HEK293 (cell line): ENCODE measurements at regions not wholly inside any gene's neighbourhood (a gene's known extent, or its start where the extent isn't known, plus 50 kb on each side); places are given as distances from the start of the nearest gene placed in this dataset.

Experiments used
- CTCF ChIA-PET: fragments of 350-600 bp; formaldehyde crosslinking; extraction: SDS; loops from one replicate; lab custom pipeline; 2021; ENCODE audit warnings: antibody characterized with exemption; lab: Yijun Ruan, JAX
- POLR2A ChIA-PET: fragments of 300-600 bp; formaldehyde crosslinking; extraction: SDS; loops from one replicate; lab custom pipeline; 2020; ENCODE audit warnings: antibody characterized with exemption, inconsistent platforms; lab: Yijun Ruan, JAX
- H3K27ac ChIP-seq: fragments of 200-500 bp; sonication (Bioruptor generic); 2 replicates; pipeline ENCODE4 v1.5.1; 2014; ENCODE audit warnings: low read depth, low read length, control low read depth, inconsistent platforms; ENCODE audit errors: extremely low read depth
- H3K36me3 ChIP-seq, 2 experiments: fragments of 200-500 bp in 1 of 2; sonication (Bioruptor generic) in 1 of 2; 1 replicate in 1 of 2; 2 replicates in 1 of 2; pipeline ENCODE4 v1.5.1; 2014 to 2017; ENCODE audit warnings: inconsistent platforms in 2 of 2, low read length in 2 of 2; ENCODE audit not compliant: control insufficient read depth in 2 of 2, insufficient read depth in 1 of 2
- H3K4me1 ChIP-seq: fragments of 200-500 bp; sonication (Bioruptor generic); 2 replicates; pipeline ENCODE4 v1.5.1; 2014; ENCODE audit warnings: mild to moderate bottlenecking, low read length, inconsistent platforms; ENCODE audit not compliant: control insufficient read depth, insufficient read depth
- H3K4me3 ChIP-seq: 2 replicates; pipeline ENCODE4 v1.5.1; 2011; ENCODE audit warnings: low read depth, mild to moderate bottlenecking, control low read depth, low read length, moderate library complexity
- H3K9me3 ChIP-seq: fragments of 200-500 bp; sonication (Bioruptor generic); 2 replicates; pipeline ENCODE4 v1.5.1; 2014; ENCODE audit warnings: low read depth, low read length, inconsistent platforms; ENCODE audit not compliant: control insufficient read depth, insufficient read depth
- EGR2 ChIP-seq: fragments of 450-650 bp; formaldehyde crosslinking; IDR thresholded peaks from 2 replicates; pipeline ENCODE4 v1.5.1; 2016; ENCODE audit warnings: low read depth, missing biosample characterization, missing genetic modification characterization
- GFI1B ChIP-seq: fragments of 450-650 bp; formaldehyde crosslinking; IDR thresholded peaks from 2 replicates; pipeline ENCODE4 v1.5.1; 2016; ENCODE audit warnings: missing biosample characterization, missing genetic modification characterization
- GLI2 ChIP-seq: fragments of 450-650 bp; formaldehyde crosslinking; IDR thresholded peaks from 2 replicates; pipeline ENCODE4; 2017; ENCODE audit warnings: missing biosample characterization, missing genetic modification characterization, low read depth, borderline replicate concordance
- GLIS1 ChIP-seq: fragments of 450-650 bp; formaldehyde crosslinking; IDR thresholded peaks from 2 replicates; pipeline ENCODE4 v1.5.1; 2016; ENCODE audit warnings: missing biosample characterization, missing genetic modification characterization
- HOXA7 ChIP-seq: sonication (generic); formaldehyde crosslinking; IDR thresholded peaks from 2 replicates; pipeline ENCODE4 v1.8.1; 2022; ENCODE audit warnings: missing genetic modification reagents, borderline replicate concordance
- HOXC10 ChIP-seq: sonication (generic); formaldehyde crosslinking; IDR thresholded peaks from 2 replicates; pipeline ENCODE4 v1.8.1; 2023; ENCODE audit warnings: mild to moderate bottlenecking, missing genetic modification reagents
- PRDM6 ChIP-seq: fragments of 450-650 bp; formaldehyde crosslinking; IDR thresholded peaks from 2 replicates; pipeline ENCODE4 v1.5.1; 2017; ENCODE audit warnings: missing biosample characterization, missing genetic modification characterization
- YY1 ChIP-seq: fragments of 450-650 bp; formaldehyde crosslinking; IDR thresholded peaks from 2 replicates; pipeline ENCODE4 v1.5.1; 2018; ENCODE audit warnings: missing biosample characterization, missing genetic modification characterization
- ZBTB48 ChIP-seq: fragments of 450-650 bp; formaldehyde crosslinking; IDR thresholded peaks from 2 replicates; pipeline ENCODE4 v1.5.1; 2016; ENCODE audit warnings: missing biosample characterization, missing genetic modification characterization
- ZFP41 ChIP-seq: fragments of 450-650 bp; formaldehyde crosslinking; IDR thresholded peaks from 2 replicates; pipeline ENCODE4 v1.5.1; 2016; ENCODE audit warnings: missing biosample characterization, missing genetic modification characterization, borderline replicate concordance
- ZNF112 ChIP-seq: fragments of 450-650 bp; formaldehyde crosslinking; IDR thresholded peaks from 2 replicates; pipeline ENCODE4 v1.5.0; 2017; ENCODE audit warnings: missing biosample characterization, missing genetic modification characterization
- ZNF114 ChIP-seq: fragments of 450-650 bp; formaldehyde crosslinking; IDR thresholded peaks from 2 replicates; pipeline ENCODE4 v1.5.0; 2017; ENCODE audit warnings: missing biosample characterization, missing genetic modification characterization
- ZNF157 ChIP-seq: fragments of 450-650 bp; formaldehyde crosslinking; IDR thresholded peaks from 2 replicates; pipeline ENCODE4 v1.5.1; 2016; ENCODE audit warnings: missing biosample characterization, missing genetic modification characterization
- ZNF202 ChIP-seq: fragments of 450-650 bp; formaldehyde crosslinking; IDR thresholded peaks from 2 replicates; pipeline ENCODE4 v1.5.1; 2016; ENCODE audit warnings: missing biosample characterization, missing genetic modification characterization, borderline replicate concordance
- ZNF302 ChIP-seq: fragments of 450-650 bp; formaldehyde crosslinking; IDR thresholded peaks from 2 replicates; pipeline ENCODE4 v1.5.1; 2016; ENCODE audit warnings: missing biosample characterization, missing genetic modification characterization, low read depth
- ZNF48 ChIP-seq: fragments of 450-650 bp; formaldehyde crosslinking; IDR thresholded peaks from 2 replicates; pipeline ENCODE4 v1.5.1; 2016; ENCODE audit warnings: missing biosample characterization, missing genetic modification characterization
- ZNF510 ChIP-seq: fragments of 450-650 bp; formaldehyde crosslinking; IDR thresholded peaks from 2 replicates; pipeline ENCODE4 v1.5.1; 2018; ENCODE audit warnings: mild to moderate bottlenecking, missing genetic modification characterization, missing biosample characterization; ENCODE audit not compliant: insufficient replicate concordance
- ZNF514 ChIP-seq: fragments of 450-650 bp; formaldehyde crosslinking; IDR thresholded peaks from 2 replicates; pipeline ENCODE4 v1.5.1; 2016; ENCODE audit warnings: missing biosample characterization, missing genetic modification characterization
- ZNF670 ChIP-seq: fragments of 450-650 bp; formaldehyde crosslinking; IDR thresholded peaks from 2 replicates; pipeline ENCODE4 v1.5.1; 2016; ENCODE audit warnings: missing biosample characterization, missing genetic modification characterization, low read depth
- ZNF701 ChIP-seq: fragments of 450-650 bp; formaldehyde crosslinking; IDR thresholded peaks from 2 replicates; pipeline ENCODE4 v1.5.1; 2016; ENCODE audit warnings: missing biosample characterization, missing genetic modification characterization
- ZNF704 ChIP-seq: fragments of 450-650 bp; formaldehyde crosslinking; IDR thresholded peaks from 2 replicates; pipeline ENCODE4 v1.5.1; 2016; ENCODE audit warnings: missing biosample characterization, missing genetic modification characterization
- ZNF776 ChIP-seq: fragments of 450-650 bp; formaldehyde crosslinking; IDR thresholded peaks from 2 replicates; pipeline ENCODE4 v1.5.0; 2017; ENCODE audit warnings: missing biosample characterization, missing genetic modification characterization, borderline replicate concordance
- ZNF777 ChIP-seq: fragments of 450-650 bp; formaldehyde crosslinking; IDR thresholded peaks from 2 replicates; pipeline ENCODE4 v1.5.1; 2017; ENCODE audit warnings: missing biosample characterization, missing genetic modification characterization, borderline replicate concordance
- ZNF837 ChIP-seq: fragments of 450-650 bp; formaldehyde crosslinking; IDR thresholded peaks from 2 replicates; pipeline ENCODE4 v1.5.1; 2016; ENCODE audit warnings: missing biosample characterization, missing genetic modification characterization
- TF ChIP-seq, protein P1 (sequence below): fragments of 450-650 bp; formaldehyde crosslinking; IDR thresholded peaks from 2 replicates; pipeline ENCODE4 v1.5.1; 2016; ENCODE audit warnings: missing biosample characterization, missing genetic modification characterization
- TF ChIP-seq, protein P2 (sequence below): fragments of 450-650 bp; formaldehyde crosslinking; IDR thresholded peaks from 2 replicates; pipeline ENCODE4 v1.5.1; 2016; ENCODE audit warnings: missing biosample characterization, missing genetic modification characterization, low read depth

DNA sequence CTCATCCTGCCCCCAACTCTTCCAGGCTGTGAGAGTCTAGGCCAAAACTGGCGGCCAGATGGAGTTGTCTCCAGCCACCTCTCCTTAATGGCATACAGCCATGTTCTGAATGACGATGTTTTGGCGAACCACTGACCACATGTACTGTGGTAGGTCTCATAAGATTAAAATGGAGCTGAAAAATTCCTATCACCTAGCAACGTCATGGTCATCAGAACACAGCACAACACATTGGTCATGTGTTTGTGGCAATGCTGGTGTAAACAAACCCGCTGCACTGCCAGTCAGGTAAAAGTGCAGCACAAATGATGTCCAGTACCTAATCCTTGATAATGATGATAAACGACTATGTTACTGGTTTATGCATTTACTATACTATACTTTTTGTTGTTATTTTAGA, 290.0 kb upstream of the MKI67 start:
- Histone ChIP-seq H3K27ac (no peak overlapping the region), H3K36me3 (no peaks in the 10 kb centered on the region), H3K9me3 (no peaks in the 10 kb centered on the region), H3K4me1 (no peaks in the 10 kb centered on the region), H3K4me3 (no peak overlapping the region)
- CTCF ChIA-PET = interaction anchor here (0.6 to 1.1 kb wide), 2 partner anchors 13 to 204 kb away, joined by 3 read pairs; no protein-coding TSS in a partner anchor
- TF ChIP-seq ZNF514 (tag by site-specific recombination) (no peak), ZNF777 (tag by site-specific recombination) (no peak), ZNF157 (tag by site-specific recombination) (no peak), ZNF776 (no peak), HOXA7 (CRISPR knock-in tag) (no peak), ZNF704 (tag by site-specific recombination) (no peak), YY1 (tag by site-specific recombination) (no peak), ZNF114 (tag by site-specific recombination) (no peak), ZBTB48 (tag by site-specific recombination) (no peak), ZNF202 (tag by site-specific recombination) (no peak), ZNF112 (tag by site-specific recombination) (no peak), ZFP41 (tag by site-specific recombination) (no peak), GFI1B (tag by site-specific recombination) (no peak), GLI2 (tag by site-specific recombination) (no peak)
- TF ChIP-seq, protein P1, sequence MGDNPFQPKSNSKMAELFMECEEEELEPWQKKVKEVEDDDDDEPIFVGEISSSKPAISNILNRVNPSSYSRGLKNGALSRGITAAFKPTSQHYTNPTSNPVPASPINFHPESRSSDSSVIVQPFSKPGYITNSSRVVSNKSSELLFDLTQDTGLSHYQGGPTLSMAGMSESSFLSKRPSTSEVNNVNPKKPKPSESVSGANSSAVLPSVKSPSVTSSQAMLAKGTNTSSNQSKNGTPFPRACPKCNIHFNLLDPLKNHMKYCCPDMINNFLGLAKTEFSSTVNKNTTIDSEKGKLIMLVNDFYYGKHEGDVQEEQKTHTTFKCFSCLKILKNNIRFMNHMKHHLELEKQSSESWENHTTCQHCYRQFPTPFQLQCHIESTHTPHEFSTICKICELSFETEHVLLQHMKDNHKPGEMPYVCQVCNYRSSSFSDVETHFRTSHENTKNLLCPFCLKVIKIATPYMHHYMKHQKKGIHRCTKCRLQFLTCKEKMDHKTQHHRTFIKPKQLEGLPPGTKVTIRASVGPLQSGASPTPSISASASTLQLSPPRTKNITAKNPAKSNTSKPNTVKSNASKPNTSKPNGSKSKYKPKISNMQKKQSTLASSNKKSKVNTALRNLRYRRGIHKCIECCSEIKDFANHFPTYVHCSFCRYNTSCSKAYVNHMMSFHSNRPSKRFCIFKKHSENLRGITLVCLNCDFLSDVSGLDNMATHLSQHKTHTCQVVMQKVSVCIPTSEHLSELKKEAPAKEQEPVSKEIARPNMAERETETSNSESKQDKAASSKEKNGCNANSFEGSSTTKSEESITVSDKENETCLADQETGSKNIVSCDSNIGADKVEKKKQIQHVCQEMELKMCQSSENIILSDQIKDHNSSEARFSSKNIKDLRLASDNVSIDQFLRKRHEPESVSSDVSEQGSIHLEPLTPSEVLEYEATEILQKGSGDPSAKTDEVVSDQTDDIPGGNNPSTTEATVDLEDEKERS (tag by site-specific recombination) = no peak
- TF ChIP-seq, protein P2, sequence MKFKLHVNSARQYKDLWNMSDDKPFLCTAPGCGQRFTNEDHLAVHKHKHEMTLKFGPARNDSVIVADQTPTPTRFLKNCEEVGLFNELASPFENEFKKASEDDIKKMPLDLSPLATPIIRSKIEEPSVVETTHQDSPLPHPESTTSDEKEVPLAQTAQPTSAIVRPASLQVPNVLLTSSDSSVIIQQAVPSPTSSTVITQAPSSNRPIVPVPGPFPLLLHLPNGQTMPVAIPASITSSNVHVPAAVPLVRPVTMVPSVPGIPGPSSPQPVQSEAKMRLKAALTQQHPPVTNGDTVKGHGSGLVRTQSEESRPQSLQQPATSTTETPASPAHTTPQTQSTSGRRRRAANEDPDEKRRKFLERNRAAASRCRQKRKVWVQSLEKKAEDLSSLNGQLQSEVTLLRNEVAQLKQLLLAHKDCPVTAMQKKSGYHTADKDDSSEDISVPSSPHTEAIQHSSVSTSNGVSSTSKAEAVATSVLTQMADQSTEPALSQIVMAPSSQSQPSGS = no peak
- POLR2A ChIA-PET = no interaction called here

DNA sequence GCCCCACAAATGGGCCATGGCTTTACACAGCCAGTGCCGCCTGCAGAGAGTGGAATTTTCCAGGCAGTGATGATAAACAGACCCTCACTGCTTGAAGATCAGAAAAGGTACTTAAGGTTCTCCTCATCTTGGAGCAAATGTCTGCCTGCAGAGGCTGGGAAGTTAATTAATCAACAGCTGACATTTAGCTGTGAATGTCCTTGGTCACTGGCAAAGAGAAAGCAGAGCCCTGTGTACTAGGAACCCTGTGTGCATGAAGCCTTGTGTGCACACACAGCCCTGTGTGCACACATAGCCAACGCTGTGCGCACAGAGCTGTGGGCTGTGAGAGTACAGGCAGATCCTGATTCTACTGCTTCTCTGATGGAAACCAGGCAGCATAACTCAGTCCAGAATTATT, 291.6 kb upstream of the MKI67 start:
- Histone ChIP-seq H3K36me3 (no peaks in the 10 kb centered on the region), H3K9me3 (no peaks in the 10 kb centered on the region), H3K4me1 (no peaks in the 10 kb centered on the region), H3K4me3 (no peak overlapping the region), H3K27ac (no peak overlapping the region)
- CTCF ChIA-PET = interaction anchor here (0.7 kb wide), 1 partner anchor 236 kb away, joined by 3 read pairs; no protein-coding TSS in a partner anchor
- POLR2A ChIA-PET = no interaction called here
- TF ChIP-seq ZNF510 (no peak), EGR2 (tag by site-specific recombination) (no peak), ZNF701 (tag by site-specific recombination) (no peak), ZNF202 (tag by site-specific recombination) (no peak), ZNF48 (tag by site-specific recombination) (no peak), ZNF302 (no peak), PRDM6 (no peak), ZNF114 (tag by site-specific recombination) (no peak), ZNF837 (tag by site-specific recombination) (no peak), HOXC10 (CRISPR knock-in tag) (no peak), ZNF670 (tag by site-specific recombination) (no peak), GLIS1 (tag by site-specific recombination) (no peak)
